ENCODE measurements at regions not wholly inside any gene's neighbourhood (a gene's known extent, or its start where the extent isn't known, plus 50 kb on each side); places are given as distances from the start of the nearest gene placed in this dataset.

DNA sequence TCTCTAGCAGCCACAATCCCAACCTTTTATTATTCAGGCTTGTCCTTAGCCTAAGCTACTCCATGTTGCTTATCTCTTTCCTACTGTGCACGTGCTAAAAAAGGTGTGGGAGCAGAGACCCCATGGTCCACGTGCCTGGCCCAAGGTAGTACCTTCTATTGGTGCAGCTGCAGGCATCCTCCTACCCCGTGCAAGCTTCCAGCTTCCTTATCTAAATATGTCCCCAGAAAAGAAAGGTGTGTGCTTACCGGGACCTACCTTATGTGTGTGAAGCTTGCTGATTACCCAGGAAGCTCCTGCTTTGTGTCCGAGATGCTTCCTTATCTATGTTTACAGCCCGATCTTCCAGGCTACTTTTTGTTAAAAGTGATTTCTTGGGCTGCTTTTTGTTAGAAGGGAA is 2382.4 kb downstream of the PCDH9 start:
- TF ChIP-seq, protein P1, sequence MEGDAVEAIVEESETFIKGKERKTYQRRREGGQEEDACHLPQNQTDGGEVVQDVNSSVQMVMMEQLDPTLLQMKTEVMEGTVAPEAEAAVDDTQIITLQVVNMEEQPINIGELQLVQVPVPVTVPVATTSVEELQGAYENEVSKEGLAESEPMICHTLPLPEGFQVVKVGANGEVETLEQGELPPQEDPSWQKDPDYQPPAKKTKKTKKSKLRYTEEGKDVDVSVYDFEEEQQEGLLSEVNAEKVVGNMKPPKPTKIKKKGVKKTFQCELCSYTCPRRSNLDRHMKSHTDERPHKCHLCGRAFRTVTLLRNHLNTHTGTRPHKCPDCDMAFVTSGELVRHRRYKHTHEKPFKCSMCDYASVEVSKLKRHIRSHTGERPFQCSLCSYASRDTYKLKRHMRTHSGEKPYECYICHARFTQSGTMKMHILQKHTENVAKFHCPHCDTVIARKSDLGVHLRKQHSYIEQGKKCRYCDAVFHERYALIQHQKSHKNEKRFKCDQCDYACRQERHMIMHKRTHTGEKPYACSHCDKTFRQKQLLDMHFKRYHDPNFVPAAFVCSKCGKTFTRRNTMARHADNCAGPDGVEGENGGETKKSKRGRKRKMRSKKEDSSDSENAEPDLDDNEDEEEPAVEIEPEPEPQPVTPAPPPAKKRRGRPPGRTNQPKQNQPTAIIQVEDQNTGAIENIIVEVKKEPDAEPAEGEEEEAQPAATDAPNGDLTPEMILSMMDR (IDR thresholded peaks at IDR 0.05; ENCODE audit: extremely low read depth, insufficient read depth, missing control alignments), result no peak
- in situ Hi-C loops (cut with MboI; ENCODE audit: low pct_unique_long_range_greater_than_20kb, low sequenced_read_pairs, unreplicated experiment), result no loop called here
- DNase-seq (ENCODE audit: low spot score), result no peak

DNA sequence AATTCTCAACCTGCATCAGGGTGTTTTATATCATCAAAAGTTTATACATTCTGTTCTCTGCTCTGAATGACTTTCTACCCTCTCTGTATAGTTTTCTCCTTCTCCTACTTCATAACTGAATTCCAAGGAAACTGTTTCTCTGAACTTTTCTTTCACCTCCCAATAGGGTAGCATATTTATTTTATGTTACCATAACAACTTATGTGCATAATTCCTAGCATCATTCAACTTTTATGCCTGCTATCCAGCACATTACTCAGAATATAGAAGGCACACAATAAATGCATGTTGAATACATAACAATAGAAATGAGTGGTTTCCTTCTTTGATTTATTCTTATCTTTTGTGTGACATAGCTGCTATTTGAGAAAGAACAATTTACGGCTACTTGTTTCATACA is 2385.0 kb downstream of the PCDH9 start:
- in situ Hi-C loops (cut with MboI; ENCODE audit: low pct_unique_long_range_greater_than_20kb, low sequenced_read_pairs, unreplicated experiment), result no loop called here
- TF ChIP-seq, protein P1 (IDR thresholded peaks at IDR 0.05; ENCODE audit: extremely low read depth, insufficient read depth, missing control alignments), result no peak

DNA sequence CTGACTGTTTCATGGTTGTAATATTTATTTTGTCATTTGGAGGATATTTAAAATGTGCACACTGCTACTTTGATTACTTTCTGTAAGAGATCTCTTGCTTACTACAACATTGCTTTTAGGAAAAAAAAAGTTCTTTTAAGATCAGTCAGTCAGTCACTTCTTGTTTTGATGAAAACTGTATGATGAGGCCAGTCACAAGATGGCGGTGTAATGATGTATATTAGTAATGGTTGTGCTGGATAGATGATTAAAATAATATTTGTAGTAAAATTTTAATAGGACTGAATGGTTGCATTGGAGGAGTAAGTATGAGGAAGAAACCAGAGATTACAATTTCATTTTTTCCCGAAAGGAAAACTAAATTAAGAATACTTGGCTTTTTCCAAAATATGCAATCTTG is 2411.1 kb downstream of the PCDH9 start:
- no peak for DNase-seq (ENCODE audit: low spot score)
- TF ChIP-seq, protein P1 (IDR thresholded peaks at IDR 0.05; ENCODE audit: extremely low read depth, insufficient read depth, missing control alignments), result peak; percentile 11
- in situ Hi-C loops (cut with MboI; ENCODE audit: low pct_unique_long_range_greater_than_20kb, low sequenced_read_pairs, unreplicated experiment), result no loop called here

More for the DNA sequence above, 2385.0 kb downstream of the PCDH9 start:
- no peak for DNase-seq (ENCODE audit: low spot score)

DNA sequence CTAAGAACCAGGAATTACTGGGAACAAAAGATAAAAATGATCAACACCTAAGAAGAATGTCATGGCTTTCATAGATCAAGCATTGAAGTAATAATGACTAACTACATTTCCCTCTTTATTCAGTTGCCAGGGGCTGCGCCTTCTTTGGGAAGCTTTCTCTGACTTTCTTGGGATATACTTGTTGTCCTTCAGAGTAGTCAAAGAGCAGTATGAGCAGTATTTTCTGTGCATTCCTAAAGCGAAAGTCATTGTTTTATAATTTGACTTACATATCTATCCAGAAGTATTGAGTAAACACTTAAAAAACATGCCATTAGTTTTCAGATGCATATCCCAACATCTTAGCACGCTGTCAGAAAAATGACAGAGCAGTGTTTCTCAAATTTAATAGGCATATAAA is 2412.4 kb downstream of the PCDH9 start:
- in situ Hi-C loops (cut with MboI; ENCODE audit: low pct_unique_long_range_greater_than_20kb, low sequenced_read_pairs, unreplicated experiment), result no loop called here
- no peak for DNase-seq (ENCODE audit: low spot score)
- TF ChIP-seq, protein P1 (IDR thresholded peaks at IDR 0.05; ENCODE audit: extremely low read depth, insufficient read depth, missing control alignments), result no peak

DNA sequence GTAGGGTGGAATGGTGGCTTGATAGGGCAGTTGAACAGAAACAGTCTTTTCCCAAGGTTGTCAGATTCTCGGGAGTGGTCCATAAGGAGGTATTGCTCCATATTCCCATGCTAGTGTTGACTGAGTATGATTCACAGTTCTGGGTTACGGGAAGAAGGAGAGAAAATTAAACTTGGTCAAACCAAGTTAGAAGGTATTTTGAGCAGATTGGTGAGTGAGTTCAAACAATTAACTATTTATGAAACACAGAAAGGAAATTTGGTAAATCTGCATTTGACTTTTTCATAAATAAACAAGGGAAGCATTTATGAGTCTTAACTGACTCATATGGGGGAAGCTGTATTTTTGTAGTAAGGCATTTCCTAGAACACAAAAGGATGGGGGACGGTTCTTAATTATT is 2419.4 kb downstream of the PCDH9 start:
- DNase-seq (ENCODE audit: low spot score), result no peak
- TF ChIP-seq, protein P1 (IDR thresholded peaks at IDR 0.05; ENCODE audit: extremely low read depth, insufficient read depth, missing control alignments), result no peak
- in situ Hi-C loops (cut with MboI; ENCODE audit: low pct_unique_long_range_greater_than_20kb, low sequenced_read_pairs, unreplicated experiment), result no loop called here

DNA sequence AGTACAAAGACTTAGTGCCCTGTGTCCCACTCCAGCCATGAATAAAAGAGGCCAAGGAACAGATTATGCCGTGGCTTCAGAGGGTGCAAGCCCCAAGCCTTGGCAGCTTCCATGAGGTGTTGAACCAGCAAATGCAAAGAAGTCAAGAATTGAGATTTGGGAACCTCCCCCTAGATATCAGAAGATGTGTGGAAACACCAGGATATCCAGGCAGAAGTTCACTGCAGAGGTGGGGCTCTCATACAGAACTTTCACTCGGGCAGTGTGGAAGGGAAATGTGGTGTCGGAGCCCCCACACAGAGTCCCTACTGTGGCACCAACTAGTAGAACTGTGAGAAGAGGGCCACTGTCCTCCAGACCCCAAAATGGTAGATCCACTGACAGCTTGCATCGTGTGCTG is 2421.4 kb downstream of the PCDH9 start:
- in situ Hi-C loops (cut with MboI; ENCODE audit: low pct_unique_long_range_greater_than_20kb, low sequenced_read_pairs, unreplicated experiment), result no loop called here
- no peak for DNase-seq (ENCODE audit: low spot score)
- TF ChIP-seq, protein P1 (IDR thresholded peaks at IDR 0.05; ENCODE audit: extremely low read depth, insufficient read depth, missing control alignments), result no peak

- no peak for DNase-seq (ENCODE audit: low spot score)
- TF ChIP-seq, protein P1 (IDR thresholded peaks at IDR 0.05; ENCODE audit: extremely low read depth, insufficient read depth, missing control alignments), result no peak
- in situ Hi-C loops (cut with MboI; ENCODE audit: low pct_unique_long_range_greater_than_20kb, low sequenced_read_pairs, unreplicated experiment), result no loop called here
These were observed 2428.4 kb downstream of the PCDH9 start for GRCh38 chr13:64801768-64802167.

Data from GM13977 (cell line).